Activated T-cell treated with anti-CD3 and anti-CD28 coated beads, Interleukin-2, amount 50 U/mL, for 4 hours (primary cell): ENCODE measurements at regions not wholly inside any gene's neighbourhood (a gene's known extent, or its start where the extent isn't known, plus 50 kb on each side); places are given as distances from the start of the nearest gene placed in this dataset.

Source experiments
- ATAC-seq, 2 donors: fragments of 200-7000 bp; cut with Tn5 transposase; one replicate each; pipeline ENCODE4 v1.10.0; 2021
- DNase-seq: peaks from one replicate; pipeline ENCODE4 v3.0.0-alpha.2; 2020
- H3K27me3 Mint-ChIP-seq: one replicate; pipeline ENCODE4 v1.8.0; 2021; ENCODE audit warnings: low read depth, mixed read lengths
- H3K36me3 Mint-ChIP-seq: one replicate; pipeline ENCODE4 v1.8.0; 2022; ENCODE audit warnings: mixed read lengths; ENCODE audit not compliant: insufficient read depth
- H3K4me1 Mint-ChIP-seq: one replicate; pipeline ENCODE4 v1.8.0; 2021; ENCODE audit warnings: low read depth, mixed read lengths
- H3K4me3 Mint-ChIP-seq: one replicate; pipeline ENCODE4 v1.8.0; 2021; ENCODE audit warnings: mild to moderate bottlenecking, moderate library complexity, mixed read lengths
- H3K9me3 Mint-ChIP-seq: one replicate; pipeline ENCODE4 v1.8.0; 2021; ENCODE audit warnings: mixed read lengths

DNA sequence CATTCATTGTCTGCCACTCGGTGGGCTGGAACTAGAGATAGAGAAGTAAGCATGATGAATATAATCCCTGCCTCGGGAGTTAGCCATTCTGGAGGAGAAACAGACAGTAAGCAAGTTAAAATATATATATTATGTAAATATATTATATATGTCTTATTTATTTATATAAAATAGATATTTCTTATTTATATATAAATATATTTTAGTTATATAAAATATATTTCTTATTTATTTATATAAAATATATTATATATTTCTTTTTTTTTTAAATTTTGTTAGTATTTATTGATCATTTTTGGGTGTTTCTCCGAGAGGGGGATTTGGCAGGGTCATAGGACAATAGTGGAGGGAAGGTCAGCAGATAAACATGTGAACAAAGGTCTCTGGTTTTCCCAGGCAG lies 78.1 kb upstream of the TBX5 start:
- Mint-ChIP-seq H3K36me3 (no peaks in the 10 kb centered on the region), H3K4me1 (peaks cover 13% of the 10 kb centered on the region), H3K27me3 (peaks cover 36% of the 10 kb centered on the region), H3K4me3 (no peak overlapping the region), H3K9me3 (no peaks in the 10 kb centered on the region)
- no peak for DNase-seq
- ATAC-seq, result no peak

DNA sequence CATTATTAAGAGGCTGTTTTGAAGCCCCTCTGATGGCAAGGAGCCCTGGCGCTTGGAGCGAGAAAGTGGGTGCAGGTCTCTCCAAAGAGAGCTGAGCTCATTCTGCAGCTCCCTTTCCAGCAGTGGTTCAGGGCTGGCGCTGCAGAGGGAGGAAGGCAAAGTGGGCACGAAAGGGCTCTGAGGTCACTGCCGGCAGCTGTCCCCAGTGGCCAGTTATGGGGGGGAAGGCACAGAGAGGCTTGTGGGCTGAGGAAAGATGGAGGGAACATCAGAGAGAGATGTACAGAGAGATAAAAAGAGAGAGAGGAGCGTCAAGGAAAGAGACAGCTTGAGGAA lies 75.2 kb upstream of the TBX5 start:
- Mint-ChIP-seq H3K27me3 (peaks cover 52% of the 10 kb centered on the region), H3K4me1 (peaks cover 13% of the 10 kb centered on the region), H3K4me3 (no peak overlapping the region), H3K9me3 (no peaks in the 10 kb centered on the region), H3K36me3 (no peaks in the 10 kb centered on the region)
- ATAC-seq (no peak), DNase-seq (no peak)

DNA sequence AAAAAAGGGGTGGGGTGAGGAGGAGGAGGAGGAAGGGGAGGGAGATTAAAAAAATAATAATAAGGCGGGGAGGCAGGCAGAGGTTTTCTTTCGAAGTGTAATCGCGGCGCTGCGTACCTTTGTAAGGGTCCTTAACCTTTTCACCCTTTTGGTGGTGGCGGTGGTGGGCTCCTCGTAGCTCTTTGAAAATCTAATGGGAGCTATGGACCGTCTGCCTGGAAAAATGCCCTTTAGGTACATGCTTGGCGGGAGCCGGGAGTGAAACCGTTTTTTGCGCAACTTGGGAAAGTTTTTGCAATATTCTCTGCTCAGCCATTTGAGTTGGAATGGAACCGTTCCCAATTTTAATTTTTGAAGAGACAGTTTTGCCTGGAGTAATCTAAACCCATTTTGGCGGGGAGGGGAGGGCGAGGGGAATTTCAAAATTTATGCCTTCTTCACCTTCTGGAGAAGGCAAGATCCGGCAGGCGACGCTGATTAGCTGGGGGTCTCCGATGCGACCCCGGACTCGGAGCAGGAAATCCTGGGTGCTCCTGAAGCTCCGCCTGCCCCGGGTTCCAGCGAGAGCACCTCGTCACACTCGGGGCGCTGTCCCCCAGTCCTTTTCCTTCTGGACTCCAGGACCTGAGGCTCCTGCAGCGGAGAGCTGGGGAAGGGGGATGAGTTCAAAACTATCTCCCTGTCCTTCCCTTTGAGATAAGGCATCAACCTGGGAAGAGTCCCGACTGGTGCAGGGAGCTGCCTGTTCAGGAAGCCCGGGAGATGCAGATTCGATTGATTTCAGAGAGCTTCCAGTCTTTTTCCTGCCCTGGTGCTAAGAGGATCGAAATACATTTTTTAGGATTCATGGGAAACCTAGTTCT lies 74.6 kb upstream of the TBX5 start:
- no peaks in the 10 kb centered on the region for H3K9me3 Mint-ChIP-seq
- H3K4me3 Mint-ChIP-seq, result no peak overlapping the region
- ATAC-seq (no peak), DNase-seq (no peak)
- H3K27me3 Mint-ChIP-seq, result peaks cover 54% of the 10 kb centered on the region
- H3K36me3 Mint-ChIP-seq, result no peaks in the 10 kb centered on the region
- H3K4me1 Mint-ChIP-seq, result peaks cover 13% of the 10 kb centered on the region

DNA sequence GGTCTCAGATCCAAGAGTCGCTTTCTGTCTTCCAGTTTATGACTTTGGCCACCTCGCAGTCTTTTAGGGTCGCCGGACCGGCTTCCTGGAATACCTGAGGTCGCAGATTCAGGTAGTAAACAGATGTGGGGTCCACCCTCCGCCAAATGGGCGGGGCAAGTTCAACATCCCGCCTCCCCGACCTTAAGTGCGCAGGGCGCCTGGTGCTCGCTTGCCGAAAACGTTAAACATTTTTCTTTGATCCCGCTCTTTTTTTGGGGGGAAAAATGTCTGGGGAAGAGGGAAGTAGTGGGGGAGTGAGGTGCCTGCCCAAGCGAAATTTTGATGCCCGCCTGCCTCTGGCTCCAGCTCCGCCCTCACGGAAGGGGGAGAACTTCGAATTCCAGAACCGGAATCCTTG lies 73.9 kb upstream of the TBX5 start:
- peaks cover 54% of the 10 kb centered on the region for H3K27me3 Mint-ChIP-seq
- H3K4me1 Mint-ChIP-seq, result peaks cover 13% of the 10 kb centered on the region
- peak overlapping the region; percentile 35 for H3K4me3 Mint-ChIP-seq
- no peaks in the 10 kb centered on the region for H3K9me3 Mint-ChIP-seq
- no peaks in the 10 kb centered on the region for H3K36me3 Mint-ChIP-seq
- no peak for DNase-seq
- ATAC-seq, result no peak

DNA sequence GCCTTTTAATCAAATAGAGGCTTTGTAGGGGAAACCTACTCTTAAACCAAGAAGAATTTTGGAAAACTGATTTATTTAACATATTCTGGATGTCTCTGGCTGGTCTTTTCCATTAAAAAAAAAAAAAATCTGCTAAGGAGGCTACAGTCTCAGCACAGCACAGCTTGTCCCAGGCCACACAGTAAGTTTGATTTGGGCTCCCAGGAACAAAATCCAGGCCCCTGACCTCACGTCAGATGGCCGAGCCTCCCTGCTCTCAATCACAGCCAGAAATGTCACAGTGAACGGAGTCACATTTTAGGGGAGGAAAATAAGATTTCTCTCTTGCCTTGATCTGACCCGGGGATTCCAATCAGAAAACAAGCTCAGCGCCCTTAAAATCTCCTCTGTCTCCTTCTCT lies 72.9 kb upstream of the TBX5 start:
- ATAC-seq (no peak), DNase-seq (no peak)
- no peaks in the 10 kb centered on the region for H3K9me3 Mint-ChIP-seq
- H3K4me1 Mint-ChIP-seq, result peaks cover 13% of the 10 kb centered on the region
- H3K36me3 Mint-ChIP-seq, result no peaks in the 10 kb centered on the region
- H3K27me3 Mint-ChIP-seq, result peaks cover 54% of the 10 kb centered on the region
- no peak overlapping the region for H3K4me3 Mint-ChIP-seq

- H3K27me3 Mint-ChIP-seq, result peaks cover 50% of the 10 kb centered on the region
These were observed 72.0 kb upstream of the TBX5 start for GRCh38 chr12:114477989-114478395.

DNA sequence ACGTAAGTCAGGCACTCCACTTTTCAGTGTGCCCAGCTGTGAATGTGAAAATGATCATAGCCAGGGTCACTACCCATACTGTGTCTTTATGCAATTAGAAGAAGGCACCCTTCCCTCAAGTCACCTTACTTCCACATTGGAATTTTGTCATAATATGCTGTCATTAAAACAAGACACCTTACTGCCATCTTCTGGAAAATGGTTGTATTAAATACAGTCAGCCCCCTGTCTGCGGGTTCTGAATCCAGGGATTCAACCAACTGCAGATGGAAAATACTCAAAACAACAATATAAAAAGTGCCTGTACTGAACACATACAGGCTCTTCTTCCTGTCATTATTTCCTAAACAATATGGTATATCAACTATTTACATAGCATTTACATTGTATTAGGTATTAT lies 70.2 kb upstream of the TBX5 start:
- Mint-ChIP-seq H3K36me3 (no peaks in the 10 kb centered on the region), H3K4me3 (no peak overlapping the region), H3K27me3 (peaks cover 40% of the 10 kb centered on the region), H3K9me3 (no peaks in the 10 kb centered on the region), H3K4me1 (peaks cover 10% of the 10 kb centered on the region)
- ATAC-seq, result no peak
- DNase-seq, result no peak

More at GRCh38 chr12:114477989-114478395, 72.0 kb upstream of the TBX5 start:
- Mint-ChIP-seq H3K4me1 (peaks cover 13% of the 10 kb centered on the region), H3K36me3 (no peaks in the 10 kb centered on the region), H3K9me3 (no peaks in the 10 kb centered on the region), H3K4me3 (no peak overlapping the region)
- ATAC-seq (no peak), DNase-seq (no peak)

- Mint-ChIP-seq H3K9me3 (no peaks in the 10 kb centered on the region), H3K4me3 (no peak overlapping the region), H3K27me3 (peaks cover 15% of the 10 kb centered on the region), H3K36me3 (no peaks in the 10 kb centered on the region), H3K4me1 (no peaks in the 10 kb centered on the region)
- DNase-seq (no peak), ATAC-seq (no peak)
These were observed 67.8 kb upstream of the TBX5 start for GRCh38 chr12:114473717-114474116.

DNA sequence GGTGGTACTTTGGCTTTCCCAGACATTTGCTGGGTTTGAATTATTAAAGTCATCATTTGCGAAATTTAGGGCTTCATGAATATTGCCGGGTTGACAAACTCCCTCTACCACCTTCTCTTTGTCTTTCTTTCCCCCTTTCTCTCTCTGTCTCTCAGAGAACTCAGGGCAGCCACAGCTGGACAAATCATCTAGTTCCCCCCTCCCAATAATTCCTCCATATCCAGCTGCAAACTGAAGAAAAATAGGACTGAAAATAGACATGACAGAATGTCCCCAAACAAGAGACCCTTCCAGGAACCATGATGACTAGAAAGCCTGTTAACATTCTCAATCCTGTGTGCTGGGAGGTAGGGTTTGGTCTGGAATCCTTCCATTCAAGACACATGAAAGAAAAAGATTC lies 67.1 kb upstream of the TBX5 start:
- no peak for ATAC-seq
- Mint-ChIP-seq H3K36me3 (no peaks in the 10 kb centered on the region), H3K4me3 (no peak overlapping the region), H3K4me1 (no peaks in the 10 kb centered on the region), H3K27me3 (peaks cover 8% of the 10 kb centered on the region), H3K9me3 (no peaks in the 10 kb centered on the region)
- DNase-seq, result no peak

DNA sequence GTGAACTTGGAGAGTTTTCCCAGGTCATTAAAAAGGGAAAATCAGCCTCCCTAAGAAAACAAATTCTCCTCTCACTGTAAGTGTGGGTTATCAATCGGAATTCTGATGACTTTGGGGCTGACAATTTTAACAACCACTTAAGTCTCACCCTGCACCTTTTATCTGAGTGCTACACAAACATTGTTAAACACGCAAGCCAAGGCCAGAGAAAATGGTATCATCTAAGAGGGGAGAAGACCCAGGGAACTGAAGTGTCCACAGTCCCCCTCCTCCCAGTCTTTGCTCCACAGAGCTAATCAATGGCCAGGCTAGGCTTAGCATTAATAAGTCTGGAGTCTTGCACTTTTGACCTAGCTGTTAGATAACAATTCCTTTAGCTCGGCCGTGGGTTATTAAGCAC lies 51.7 kb upstream of the TBX5 start:
- ATAC-seq, result no peak
- Mint-ChIP-seq H3K4me3 (no peak overlapping the region), H3K4me1 (no peaks in the 10 kb centered on the region), H3K36me3 (no peaks in the 10 kb centered on the region), H3K27me3 (peaks cover 15% of the 10 kb centered on the region), H3K9me3 (peaks cover 5% of the 10 kb centered on the region)
- DNase-seq, result no peak
